Dermis blood vessel endothelial cell (primary cell): ENCODE measurements at regions not wholly inside any gene's neighbourhood (a gene's known extent, or its start where the extent isn't known, plus 50 kb on each side); places are given as distances from the start of the nearest gene placed in this dataset.
"Not testable (repeated sequence)": the region's sequence is repeated elsewhere in the genome, so short reads cannot be mapped to it uniquely, and the experiment has no call there.

Experiments used
- DNase-seq: peaks from one replicate; pipeline ENCODE4 v3.0.0; 2010

DNA sequence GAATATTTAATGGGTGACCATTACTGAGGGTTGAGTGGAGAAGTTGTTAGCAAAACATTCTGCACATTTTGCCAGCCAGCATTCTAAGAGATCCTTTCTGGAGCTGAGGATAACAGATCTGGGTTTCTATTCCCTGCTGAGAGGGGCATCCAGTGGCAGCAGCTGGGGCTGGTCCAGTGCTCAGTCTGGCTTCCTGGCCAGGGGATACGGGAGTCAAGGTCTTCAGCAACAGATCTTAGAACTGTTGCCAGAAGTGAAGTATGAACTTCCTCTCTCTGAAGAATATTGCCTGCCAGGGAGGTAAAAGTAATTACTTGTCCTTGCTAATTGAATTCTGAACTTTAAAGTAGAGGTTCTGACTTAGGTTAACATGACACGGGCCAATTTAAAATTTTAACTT, 568.4 kb downstream of the REEP3 start:
- no peak for DNase-seq

DNA sequence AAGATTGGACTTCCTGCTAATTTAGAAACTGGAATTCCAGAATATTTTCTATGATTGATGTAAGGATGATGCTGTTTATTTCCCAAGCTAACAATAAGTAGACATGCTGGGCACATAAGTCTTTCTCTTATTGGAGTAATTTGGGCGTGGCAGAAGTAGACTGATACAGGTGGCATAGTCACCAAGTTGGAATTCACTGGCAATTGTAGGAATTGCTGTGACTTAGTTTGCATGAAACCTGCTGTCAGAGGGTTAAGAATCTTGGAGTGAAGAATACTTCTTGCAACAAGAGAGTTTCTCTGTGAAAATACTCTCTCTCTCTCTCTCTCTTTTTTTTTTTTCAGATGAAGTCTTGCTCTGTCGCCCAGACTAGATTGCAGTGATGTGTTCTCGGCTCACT, 569.7 kb downstream of the REEP3 start:
- DNase-seq, result no peak

DNA sequence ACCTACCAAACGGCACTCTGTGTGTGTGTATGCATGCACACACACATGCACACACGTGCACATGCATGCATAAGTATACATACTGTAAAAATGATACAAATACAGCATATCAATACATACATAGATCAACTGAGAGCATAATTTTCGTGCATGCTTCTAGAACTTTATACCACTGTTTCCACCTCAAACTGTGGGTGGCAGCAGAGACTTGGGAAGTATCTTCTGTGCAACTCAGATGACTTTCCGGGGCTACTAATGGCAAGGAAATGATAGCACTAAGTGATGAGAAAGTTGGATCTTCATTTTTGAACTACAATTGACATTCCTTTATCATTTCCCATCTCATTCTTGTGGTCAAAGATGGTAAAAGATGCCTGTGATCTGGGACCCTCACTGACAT, 570.7 kb downstream of the REEP3 start:
- no peak for DNase-seq

DNA sequence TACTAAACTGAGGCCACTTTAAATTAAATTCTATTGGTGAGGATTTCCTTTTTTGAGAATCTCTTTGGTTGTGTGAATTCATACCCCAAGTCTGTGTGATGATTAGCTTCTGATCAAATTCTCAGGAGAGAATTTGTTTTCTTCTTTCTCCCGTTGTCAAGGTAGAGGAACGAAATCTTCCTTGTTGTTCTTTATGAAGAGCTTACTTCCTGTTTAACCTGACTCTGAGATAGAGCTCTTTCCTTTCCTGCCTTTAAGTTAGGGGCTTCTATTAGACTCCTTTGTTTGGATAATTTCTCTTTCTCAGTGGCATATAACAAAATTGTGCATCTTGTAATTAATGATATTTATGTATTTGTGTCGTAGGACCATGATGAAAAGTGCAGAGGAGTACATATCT, 572.1 kb downstream of the REEP3 start:
- no peak for DNase-seq

DNA sequence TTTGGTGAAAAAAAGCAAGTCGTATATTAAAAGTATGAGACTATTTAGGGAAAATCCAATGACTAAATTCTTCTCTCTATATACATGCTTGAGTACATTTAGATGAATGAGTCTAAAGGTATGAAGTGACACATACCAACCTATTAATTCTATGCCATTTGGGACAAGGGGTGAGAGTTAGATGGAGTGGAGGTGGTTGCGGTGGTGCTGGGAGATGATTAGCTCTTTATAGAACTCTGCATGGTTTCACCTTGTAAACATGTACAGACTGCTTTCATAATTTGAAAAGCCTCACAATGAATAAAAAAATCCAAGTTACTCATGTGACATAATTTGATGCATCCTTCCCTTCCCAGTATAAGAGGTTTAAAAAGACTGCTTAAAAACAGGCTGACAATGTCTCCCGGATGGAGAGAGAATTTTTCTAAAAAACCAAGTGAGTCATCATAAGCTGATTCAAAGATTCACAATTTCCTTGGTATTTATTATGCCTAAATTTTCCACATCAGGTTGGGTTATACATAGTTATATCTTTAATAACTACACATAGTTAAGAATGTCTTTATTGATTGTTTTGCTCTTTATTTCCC, 572.8 kb downstream of the REEP3 start:
- no peak for DNase-seq

DNA sequence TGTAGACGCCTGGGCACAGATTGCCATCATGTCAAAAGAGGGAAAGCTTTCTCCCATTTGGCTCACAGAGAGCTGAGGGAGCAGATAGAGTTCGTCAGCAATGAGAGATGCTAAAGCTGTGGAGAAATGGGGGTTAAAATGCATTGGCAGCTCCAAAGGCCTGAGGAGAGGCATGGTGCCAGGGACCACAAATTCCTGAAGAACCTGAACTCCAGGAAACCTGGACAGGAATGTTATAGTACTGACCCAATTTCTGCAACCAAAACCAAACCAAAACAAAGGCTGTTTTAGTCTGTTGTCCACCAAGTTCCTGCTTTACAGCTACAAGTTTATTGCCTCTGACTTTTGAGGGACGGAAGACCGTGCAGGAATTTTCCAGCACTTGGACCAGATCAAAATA, 575.7 kb downstream of the REEP3 start:
- no peak for DNase-seq

DNA sequence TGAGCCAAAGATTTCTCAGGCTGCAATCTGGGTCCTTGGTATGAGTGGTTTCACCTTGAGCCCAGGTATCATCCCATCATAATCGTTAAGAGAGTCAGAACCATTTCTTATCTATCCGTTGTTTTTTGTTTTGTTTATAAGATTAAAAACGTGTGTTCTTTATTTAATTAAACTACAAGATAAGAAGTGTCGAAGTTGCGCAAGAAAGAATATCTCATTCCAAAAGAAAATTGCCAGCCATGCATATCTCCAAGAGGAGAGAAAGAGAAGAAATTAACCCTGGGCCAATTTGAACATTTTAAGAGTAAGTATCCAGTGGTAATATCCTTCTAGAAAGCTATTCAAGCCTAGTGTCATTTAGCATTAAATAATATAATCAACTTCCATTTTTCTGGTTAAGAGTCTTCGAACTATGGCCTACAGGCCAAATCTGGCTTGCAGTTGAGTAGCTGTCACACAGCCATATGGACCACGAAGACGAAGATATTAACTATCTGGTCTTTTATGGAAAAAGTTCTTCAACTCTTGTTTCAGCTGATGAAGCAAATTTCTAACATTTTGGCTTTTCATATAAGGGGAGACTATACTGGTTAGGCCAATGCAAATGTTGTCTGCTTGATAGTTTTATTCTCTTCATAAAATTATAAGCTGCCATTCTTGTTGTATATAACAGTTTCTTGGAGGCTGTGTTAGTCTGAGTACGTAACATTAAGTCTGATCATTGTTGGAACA, 576.4 kb downstream of the REEP3 start:
- no peak for DNase-seq

DNA sequence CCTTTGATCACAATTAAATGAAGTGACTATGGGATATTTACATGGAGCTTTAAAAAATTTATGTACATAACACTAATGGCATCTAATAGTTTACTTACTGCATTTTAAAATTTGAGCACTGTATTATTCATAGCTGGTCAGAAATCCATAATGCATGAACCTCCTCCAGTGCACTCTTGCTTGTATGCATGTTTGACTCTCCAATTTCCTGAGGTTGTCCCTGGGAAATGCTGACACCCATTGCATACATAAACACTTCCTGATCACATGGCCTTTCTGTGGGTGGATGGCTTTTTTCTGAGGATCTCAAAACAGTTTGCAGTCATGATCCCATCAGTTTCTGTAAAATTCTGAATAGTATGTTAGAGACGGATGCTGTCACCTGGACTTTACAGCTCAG, 577.8 kb downstream of the REEP3 start:
- no peak for DNase-seq

DNA sequence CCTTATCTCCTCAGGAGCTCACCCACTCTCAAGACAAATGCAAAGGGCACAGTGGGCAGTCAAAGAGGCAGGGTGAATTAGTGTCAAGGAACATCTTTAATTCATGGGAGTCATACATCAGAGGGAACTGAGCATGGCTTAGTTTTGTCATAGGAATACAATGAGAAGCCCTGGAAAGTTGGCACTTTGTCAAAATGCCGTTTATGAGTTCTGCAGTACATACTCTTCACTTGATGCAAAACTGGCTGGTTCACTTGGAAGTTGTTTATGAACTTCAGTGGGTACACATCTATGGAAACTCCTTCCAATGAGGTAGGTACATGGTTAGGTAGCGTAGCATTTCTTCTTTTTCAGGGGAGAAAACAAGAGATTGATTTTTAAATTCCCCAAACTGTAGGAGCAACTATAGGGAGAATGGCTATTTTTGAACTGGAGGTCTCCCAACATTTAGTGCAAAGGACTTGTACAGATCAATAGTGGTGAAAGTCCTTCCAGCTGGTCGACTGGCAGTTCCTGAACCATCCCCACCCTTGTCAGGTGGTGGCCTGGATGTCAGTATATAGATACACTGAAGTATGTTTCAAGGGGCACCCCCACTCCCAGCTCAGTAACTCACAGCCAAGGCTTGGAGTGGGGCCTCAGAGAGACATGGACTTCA, 580.5 kb downstream of the REEP3 start:
- DNase-seq, result no peak

DNA sequence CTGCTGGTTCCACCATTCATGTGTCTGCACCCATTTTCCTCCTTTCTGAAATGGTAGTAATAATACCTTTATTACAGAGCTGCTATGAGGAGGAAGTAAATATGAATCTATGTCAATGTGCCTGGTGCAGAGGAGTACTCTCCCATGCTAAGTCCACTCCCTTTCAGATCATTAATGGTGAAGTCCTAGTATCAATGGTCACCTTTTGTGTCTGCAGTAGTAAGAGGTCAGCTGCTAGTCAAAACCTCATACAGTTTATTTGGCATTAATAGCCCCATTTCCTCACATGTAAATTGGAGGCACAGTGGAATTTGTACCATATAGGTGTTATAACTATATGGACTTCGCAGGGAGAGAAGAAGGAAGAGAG, 581.0 kb downstream of the REEP3 start:
- no peak for DNase-seq

DNA sequence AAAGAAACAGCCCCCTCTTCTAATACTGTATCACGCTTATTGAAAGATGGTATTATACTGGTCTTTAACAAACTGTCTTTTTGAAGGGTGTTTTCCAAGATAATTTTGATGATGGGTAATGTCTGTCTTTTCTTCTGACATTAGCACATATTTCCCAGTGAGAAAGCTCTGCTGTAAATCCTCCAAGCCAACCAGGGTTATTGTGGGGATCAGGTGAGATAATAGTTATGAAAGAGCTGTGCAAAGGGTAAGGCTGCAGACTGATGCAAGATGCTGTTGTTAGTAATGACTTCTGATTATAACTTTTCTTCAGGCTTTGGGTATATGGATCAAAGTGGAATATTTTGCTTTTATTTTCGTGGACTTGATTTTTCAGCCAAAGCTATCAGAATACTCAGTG, 581.7 kb downstream of the REEP3 start:
- DNase-seq, result no peak

DNA sequence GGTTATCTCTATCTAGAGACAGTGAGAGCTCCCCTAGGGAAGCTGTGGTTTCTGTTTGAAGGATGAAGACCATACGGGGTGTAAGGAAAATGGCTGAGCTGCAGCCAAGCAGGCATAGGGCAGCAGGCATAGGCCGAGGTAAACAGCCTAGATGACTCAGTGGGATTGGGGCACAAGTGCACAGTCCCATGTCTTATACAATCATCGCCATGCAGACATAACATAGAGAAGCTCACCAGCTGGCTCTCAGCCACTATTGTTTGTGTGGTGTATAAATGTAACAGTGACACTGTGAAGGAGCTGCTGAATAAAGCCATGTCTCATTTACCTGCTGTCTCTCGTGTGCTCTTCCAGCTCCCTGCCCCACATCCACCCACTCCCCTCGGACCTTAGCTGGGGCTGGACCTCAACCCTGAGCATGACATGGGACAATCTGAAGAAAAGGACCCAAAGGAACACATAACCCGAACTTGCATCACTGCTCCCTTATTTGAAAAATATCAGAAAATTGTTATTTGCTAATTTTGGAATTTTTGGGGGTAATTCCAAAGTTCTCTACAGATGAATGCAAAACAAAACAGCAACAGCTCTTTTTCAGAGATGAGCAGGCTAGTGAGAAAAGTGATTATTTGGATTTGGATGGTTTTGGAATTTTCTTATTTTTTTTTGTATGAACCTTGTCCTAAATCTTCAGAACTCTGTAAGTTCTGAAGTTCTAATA, 582.7 kb downstream of the REEP3 start:
- DNase-seq, result no peak

DNA sequence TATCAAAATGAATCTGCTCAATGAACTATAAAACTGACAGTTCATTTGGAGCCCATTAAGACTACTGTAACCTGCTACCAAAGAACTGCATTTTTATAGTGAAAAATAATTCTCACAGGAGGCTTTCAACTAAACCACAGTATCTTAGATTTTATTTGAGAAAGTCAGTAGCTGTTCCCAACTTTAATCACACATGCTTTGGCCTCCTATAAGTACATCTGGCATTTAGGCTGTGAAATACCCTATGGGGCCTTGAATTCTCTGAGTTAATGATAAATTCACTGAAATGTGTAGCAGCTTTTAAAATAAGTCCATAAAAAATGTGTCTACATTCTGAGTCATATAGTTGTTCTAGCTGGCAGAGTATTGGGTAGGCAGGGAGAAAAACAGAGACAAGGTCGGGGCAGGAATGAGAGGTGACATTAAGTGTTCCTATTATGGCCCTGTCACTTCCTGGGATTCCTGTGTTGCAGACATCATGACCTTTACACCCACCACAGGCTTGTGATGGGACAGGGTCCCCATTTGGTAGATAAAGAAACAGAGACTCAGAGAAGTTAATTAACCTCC, 588.8 kb downstream of the REEP3 start:
- DNase-seq, result no peak

DNA sequence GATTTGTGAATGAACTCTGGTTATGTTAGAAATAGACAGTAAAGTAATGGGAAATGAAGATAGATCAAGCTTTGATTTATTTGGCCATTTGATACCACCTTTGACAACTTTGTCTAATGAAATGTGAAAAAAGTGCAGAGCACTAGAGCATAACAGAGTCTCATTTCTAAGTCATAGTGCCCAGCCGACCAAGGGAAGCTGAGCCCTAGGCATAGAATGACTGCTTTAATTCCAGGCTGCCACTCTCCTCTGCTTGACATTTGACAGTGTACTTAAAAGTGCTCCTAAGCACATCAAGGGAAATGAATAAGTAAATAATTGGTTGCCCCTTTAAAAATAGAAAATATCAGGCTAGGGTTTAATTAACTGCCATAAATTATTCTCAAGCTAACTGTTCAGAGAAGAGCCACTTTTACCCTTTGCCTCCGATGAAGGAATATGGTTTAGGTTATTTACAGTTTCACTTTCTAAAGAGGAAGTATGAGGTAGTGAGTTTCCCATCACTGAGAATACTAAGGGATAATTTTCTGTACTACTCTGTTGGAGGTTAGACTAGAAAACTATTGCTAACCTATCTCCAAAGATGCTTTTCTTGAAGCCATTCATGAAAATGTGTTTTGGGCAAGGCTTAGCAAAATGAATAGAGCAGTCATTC, 591.6 kb downstream of the REEP3 start:
- DNase-seq, result no peak

DNA sequence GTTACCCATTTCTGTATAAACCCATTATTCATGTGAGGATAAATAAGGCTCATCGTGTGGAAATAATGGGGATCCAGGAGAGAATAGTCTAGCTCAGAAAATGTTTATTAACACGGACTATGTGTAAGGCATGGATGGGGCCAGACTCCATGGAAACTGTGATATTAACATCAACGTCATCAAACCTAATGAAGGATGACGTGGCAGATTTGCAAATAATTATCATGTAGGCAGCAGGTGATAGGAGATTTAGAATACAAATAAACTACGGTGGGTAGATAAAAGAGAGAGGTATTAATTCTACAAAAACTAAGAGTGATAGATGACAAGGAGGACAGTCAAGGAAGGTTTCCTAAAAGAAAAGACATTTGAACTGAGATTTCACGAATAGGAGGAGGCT, 592.2 kb downstream of the REEP3 start:
- no peak for DNase-seq

DNA sequence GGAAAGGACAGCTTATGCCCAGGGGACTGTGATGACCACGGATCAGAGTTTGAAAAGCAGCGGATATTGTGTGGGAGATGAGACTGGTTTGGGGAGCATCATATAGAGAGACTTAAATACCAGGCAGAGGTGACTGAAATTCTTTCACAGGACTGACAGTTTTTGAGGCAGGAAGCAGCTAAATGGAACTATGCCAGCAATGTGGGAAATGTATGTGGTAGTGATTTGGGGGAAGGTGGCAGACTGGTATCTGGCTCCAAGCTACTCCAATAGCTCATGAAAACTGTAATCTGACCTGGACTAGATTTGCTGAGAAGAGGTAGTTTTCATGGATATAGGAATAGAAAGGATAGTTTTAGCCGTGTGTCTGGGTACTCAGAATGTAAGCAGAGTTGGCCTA, 592.6 kb downstream of the REEP3 start:
- DNase-seq, result no peak

DNA sequence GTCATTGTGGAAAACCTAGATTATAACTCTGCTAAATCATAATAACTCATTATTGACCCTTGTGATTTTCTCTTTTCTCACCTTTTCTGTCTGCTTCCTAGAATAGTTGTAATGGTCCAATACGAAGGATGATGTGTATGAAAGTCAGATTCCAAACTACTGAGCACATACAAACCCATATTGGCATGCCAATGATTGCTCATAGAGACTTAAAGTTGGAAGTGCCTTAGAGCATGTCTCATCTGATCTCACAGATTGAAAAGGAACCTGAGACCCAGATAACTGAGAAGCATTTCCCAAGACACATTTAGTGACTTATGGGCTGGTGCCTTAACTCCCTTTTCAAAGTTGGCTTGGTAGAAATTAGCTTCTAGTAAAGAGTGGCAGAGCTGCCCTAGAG, 594.3 kb downstream of the REEP3 start:
- no peak for DNase-seq

DNA sequence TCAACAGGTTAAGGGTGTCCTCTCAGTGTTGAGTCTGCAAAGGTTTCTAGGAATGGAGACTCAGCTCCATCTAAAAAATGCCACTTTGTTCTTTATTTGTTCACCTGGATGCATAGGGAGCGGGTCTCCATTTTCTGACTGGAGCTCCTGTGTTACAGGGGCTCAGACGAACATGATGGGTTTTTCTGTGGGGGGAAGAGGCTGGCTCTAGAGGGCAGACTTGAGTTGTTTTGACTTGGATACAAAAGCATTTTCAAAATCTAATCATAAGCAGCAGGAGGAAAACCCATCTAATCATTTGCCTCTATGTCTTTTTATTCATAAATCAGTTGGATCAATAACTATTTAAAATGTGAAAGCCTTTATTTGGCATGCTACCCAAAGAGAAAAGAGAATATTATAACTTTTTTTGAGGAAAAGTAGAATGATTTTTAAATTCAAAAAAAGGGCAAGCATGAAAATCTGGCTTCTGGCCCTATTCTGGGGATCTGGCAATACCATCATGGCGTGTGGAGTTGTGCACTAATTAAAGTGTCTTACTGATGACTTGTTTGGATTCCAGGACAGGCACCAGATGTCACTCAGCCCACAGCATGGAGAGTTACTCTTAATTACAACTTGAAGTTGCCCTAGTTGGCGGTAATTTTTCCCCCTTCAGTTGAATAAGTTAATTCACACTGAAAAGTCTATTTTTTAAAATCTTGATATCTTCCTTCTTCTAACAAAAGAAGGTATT, 594.9 kb downstream of the REEP3 start:
- no peak for DNase-seq

DNA sequence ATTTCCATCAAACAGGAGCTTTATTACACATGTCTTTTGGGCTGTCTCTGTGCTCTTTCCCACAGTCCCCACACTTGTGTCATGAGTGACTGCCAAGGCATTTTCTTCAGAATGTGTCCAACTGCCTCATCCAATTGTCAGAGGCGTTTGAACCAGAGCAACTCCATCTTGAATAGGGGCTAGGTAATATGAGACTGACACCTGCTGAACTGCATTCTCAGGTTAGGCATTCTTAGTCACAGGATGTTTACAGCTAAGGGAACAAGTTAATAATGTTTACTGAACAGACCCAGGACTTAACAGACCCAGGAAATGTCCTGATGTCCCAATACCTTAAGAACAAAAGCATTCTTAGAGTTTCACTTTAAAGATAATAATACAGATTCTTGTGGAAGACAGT, 595.5 kb downstream of the REEP3 start:
- no peak for DNase-seq

DNA sequence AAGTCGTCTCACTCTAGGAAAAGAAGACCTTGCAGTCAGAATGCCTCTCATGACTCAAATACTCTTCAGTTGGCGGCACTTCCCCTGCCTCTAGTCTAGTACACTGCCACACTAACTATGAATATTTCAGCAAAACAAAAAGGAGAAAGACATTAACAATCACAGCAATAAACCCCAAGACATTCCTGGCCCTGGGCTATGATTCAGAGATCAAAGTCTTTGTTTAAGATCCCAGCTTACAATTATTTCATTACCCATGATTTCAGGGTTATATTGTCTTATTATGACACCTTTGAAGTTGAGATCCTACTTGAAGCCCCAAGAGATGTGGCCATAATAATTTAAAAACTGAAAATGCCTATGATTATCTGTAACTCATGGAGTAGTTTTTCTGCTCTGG, 597.5 kb downstream of the REEP3 start:
- no peak for DNase-seq

DNA sequence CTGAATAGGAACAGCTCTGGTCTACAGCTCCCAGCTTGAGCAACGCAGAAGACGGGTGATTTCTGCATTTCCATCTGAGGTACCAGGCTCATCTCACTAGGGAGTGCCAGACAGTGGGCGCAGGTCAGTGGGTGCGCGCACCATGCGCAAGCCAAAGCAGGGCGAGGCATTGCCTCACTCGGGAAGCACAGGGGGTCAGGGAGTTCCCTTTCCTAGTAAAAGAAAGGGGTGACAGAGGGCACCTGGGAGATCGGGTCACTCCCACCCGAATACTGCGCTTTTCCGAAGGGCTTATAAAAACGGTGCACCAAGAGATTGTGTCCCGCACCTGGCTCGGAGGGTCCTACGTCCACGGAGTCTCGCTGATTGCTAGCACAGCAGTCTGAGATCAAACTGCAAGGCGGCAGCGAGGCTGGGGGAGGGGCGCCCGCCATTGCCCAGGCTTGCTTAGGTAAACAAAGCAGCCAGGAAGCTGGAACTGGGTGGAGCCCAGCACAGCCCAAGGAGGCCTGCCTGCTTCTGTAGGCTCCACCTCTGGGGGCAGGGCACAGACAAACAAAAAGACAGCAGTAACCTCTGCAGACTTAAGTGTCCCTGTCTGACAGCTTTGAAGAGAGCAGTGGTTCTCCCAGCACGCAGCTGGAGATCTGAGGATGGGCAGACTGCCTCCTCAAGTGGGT, 599.2 kb downstream of the REEP3 start:
- DNase-seq, result not testable (repeated sequence)

DNA sequence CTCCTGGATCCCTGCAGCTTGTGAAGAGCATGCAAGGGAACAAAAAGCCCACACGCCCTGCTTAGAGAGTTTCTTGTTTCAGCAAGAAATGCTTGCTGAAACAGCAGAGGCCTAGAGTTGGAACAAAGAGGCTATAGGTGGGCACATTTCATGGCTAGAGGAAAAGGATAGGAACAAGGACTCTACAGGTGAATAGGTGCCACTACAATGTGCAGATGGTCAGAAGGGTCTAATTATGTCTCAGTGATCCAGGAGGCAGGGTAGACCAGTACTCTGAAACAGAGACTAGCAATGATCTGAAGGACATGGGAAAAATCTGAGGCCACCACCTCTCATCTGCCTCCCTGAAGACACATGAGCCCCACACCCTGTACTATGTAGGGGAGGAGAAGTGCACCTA, 609.0 kb downstream of the REEP3 start:
- DNase-seq, result no peak
